Activated naive CD4-positive, alpha-beta T cell treated with anti-CD3 and anti-CD28 coated beads, Interleukin-2, amount 50 U/mL, for 72 hours (primary cell): ENCODE measurements at regions not wholly inside any gene's neighbourhood (a gene's known extent, or its start where the extent isn't known, plus 50 kb on each side); places are given as distances from the start of the nearest gene placed in this dataset.

Experiments
- ATAC-seq, 2 donors: fragments of 150-1000 bp; cut with Tn5 transposase; 2 replicates each; pipeline ENCODE4 v1.10.0; 2021; ENCODE audit warnings: mild to moderate bottlenecking in 2 of 2, moderate library complexity in 2 of 2
- DNase-seq, 2 donors: peaks; one replicate each; pipeline ENCODE4 v3.0.0; 2021 to 2022; ENCODE audit warnings: low spot score in 2 of 2
- H3K27ac Mint-ChIP-seq, 2 donors: one replicate each; pipeline ENCODE4 v1.8.0; 2022; ENCODE audit warnings: mild to moderate bottlenecking in 2 of 2, mixed read lengths in 2 of 2
- H3K36me3 Mint-ChIP-seq, 2 donors: one replicate each; pipeline ENCODE4 v1.8.0; 2022; ENCODE audit warnings: mixed read lengths in 2 of 2
- H3K9me3 Mint-ChIP-seq, 2 donors: one replicate each; pipeline ENCODE4 v1.8.0; 2022; ENCODE audit warnings: mixed read lengths in 2 of 2

GRCh38 chr4:119745351-119745750, 116.7 kb upstream of the PDE5A start:
- no peak overlapping the region for H3K27ac Mint-ChIP-seq
- DNase-seq (no peak), ATAC-seq (no peak)
- H3K9me3 Mint-ChIP-seq: no peaks in the 10 kb centered on the region
- H3K36me3 Mint-ChIP-seq: no peaks in the 10 kb centered on the region

DNA sequence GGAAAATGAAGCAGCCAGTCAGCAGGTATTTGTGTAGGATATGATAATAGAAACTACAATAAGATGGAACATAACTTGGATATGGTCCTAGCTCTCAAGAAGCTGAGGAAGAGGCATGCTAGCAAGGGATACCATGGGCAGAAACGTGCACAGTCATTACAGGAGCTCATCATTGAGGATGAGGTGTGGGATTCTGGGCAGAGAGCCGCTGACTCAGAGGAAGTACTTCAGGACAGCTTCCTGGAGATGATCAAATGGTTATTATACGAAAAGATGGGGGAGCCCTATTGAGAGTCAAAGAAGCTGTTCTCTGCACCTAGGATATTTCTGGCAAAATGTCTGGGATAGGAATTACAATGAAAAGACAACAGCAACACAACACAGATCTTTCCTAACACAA, 116.0 kb upstream of the PDE5A start:
- no peak for ATAC-seq
- Mint-ChIP-seq H3K36me3 (no peaks in the 10 kb centered on the region), H3K9me3 (no peaks in the 10 kb centered on the region), H3K27ac (no peak overlapping the region)
- DNase-seq: no peak

DNA sequence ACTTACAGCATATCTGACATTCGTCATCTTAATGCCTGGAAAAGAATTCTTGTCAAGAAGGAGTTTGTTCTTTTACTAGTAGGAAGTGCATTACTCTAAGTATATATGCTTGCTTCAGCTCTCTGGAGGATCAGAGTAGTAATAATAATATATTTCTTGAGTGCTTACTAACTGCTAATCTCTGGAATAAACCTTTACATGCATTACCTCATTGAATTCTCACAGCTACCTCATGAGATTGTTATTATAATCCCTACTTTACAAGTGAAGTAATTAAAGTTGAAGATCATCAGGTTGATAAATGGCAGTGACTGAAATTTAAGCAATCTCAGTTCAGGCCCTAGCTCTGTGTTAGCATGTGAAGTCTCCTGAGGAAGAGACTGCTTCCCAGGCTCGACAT, 115.0 kb upstream of the PDE5A start:
- H3K27ac Mint-ChIP-seq: no peak overlapping the region
- H3K9me3 Mint-ChIP-seq: no peaks in the 10 kb centered on the region
- ATAC-seq: no peak
- DNase-seq: no peak
- H3K36me3 Mint-ChIP-seq: no peaks in the 10 kb centered on the region

DNA sequence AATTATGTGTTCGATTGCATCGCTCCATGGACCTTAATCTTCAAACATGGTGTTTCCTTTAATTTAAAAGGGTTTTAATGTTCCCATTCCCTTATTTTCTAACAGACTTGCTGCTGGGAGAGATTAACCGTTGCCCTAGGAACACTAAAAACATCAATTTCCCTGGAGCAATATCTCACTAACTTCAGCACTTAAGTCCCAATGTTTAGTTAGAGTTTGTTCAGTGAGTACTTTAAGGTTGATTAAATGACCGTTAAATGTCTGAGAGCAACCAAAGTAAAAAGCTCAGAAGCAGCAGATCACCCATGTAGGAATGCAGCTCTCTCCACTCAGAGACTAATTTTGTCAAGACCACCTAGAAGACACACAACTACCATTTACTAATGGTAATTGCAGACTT, 111.2 kb upstream of the PDE5A start:
- no peak for DNase-seq
- no peaks in the 10 kb centered on the region for H3K36me3 Mint-ChIP-seq

DNA sequence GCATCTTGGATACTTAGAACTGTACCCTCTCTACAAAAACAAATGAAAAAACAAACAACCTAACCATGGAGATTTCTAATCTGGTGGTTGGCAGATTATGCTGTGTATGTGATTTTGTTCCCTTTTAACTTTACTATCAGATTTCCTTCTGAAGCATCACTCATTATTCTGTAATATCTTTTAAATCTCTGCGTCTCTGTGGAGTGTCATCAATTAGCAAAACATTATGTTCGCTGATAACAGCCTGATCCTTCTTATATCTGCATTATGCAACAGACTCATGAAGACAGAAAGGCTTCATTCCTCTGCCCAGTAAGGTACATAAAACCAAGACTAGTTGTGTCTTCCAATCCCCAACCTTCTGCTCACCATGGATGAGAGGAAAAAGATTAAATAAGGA, 110.3 kb upstream of the PDE5A start:
- Mint-ChIP-seq H3K27ac (no peak overlapping the region), H3K9me3 (no peaks in the 10 kb centered on the region), H3K36me3 (no peaks in the 10 kb centered on the region)
- ATAC-seq (no peak), DNase-seq (no peak)

More for the DNA sequence above, 111.2 kb upstream of the PDE5A start:
- no peaks in the 10 kb centered on the region for H3K9me3 Mint-ChIP-seq
- no peak for ATAC-seq
- H3K27ac Mint-ChIP-seq: no peak overlapping the region

DNA sequence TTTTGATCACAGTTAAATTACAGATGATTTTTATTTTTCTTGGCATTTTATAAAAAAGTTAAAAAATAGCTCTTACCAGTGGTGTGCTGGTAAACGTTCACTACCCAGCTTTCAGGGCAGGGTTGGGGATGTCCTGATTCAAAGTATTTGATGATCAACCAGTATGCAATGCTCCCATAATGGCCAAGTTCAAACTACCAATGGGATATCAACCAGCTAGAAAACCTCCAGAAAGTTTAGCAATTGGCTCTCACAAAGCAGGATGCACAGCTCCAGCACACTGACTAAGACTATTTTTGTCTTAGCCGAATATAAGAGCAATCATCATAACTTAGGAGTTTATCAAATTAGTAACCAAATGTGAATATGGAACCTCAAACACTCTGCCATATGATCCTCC, 108.0 kb upstream of the PDE5A start:
- DNase-seq (no peak), ATAC-seq (no peak)
- Mint-ChIP-seq H3K27ac (no peak overlapping the region), H3K9me3 (no peaks in the 10 kb centered on the region), H3K36me3 (no peaks in the 10 kb centered on the region)

DNA sequence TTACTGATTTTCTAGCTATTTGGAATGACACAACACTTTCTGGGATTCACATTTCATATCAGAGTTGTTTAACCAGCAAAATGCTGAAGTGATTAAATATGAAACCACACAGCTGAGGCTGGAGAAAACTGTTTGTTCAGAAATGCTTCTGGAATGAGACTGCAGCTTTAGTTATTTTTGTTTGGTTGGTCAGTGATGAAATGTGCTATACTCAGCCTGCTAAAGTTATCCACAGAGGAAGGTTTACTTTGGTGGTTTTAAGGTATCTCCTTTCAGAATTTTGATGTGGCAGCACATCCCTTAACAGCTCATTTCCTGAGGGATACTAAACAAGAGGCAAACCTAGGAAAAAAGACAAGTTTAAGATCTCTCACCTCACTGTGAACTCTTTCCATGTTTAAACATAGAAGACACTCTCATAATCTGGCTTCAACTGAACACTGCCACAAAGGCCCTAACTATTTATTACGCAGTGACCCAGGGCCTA, 106.6 kb upstream of the PDE5A start:
- DNase-seq (no peak), ATAC-seq (no peak)
- Mint-ChIP-seq H3K36me3 (no peaks in the 10 kb centered on the region), H3K9me3 (no peaks in the 10 kb centered on the region), H3K27ac (no peak overlapping the region)

- ATAC-seq (no peak), DNase-seq (no peak)
- no peak overlapping the region for H3K27ac Mint-ChIP-seq
- H3K9me3 Mint-ChIP-seq: no peaks in the 10 kb centered on the region
- H3K36me3 Mint-ChIP-seq: no peaks in the 10 kb centered on the region
These were observed 104.8 kb upstream of the PDE5A start for GRCh38 chr4:119733431-119733830.

- ATAC-seq (no peak), DNase-seq (no peak)
- no peak overlapping the region for H3K27ac Mint-ChIP-seq
- no peaks in the 10 kb centered on the region for H3K9me3 Mint-ChIP-seq
- H3K36me3 Mint-ChIP-seq: no peaks in the 10 kb centered on the region
These were observed 103.2 kb upstream of the PDE5A start for GRCh38 chr4:119731778-119732177.

DNA sequence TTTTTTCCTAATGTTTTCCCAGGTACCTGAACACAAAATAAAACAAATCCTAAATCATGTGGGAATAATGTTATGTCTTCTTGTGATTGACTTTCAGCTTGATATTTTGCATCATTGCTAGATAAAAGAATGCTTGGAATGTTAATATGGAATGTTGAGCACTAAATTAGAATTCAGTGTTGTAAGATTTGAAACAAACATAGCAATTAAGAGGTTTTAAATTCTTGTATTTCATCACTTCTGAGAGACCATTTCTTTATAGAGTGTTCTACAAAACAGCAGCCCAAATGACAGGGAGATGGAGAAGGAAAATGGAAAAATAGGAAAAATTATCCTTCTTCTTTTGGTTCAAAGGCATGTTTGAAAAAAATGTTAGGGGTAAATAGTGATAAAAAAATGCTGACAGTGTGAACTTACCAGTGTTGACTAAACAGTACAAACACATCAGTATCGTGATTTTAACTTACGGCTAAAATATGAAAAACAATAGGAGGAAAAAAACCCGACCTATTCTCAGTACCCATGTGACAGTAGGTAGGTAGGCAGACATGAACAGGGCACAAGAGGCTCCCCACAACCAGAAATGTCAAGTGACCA, 102.6 kb upstream of the PDE5A start:
- H3K9me3 Mint-ChIP-seq: no peaks in the 10 kb centered on the region
- DNase-seq: no peak
- ATAC-seq: no peak
- no peaks in the 10 kb centered on the region for H3K36me3 Mint-ChIP-seq
- no peak overlapping the region for H3K27ac Mint-ChIP-seq

DNA sequence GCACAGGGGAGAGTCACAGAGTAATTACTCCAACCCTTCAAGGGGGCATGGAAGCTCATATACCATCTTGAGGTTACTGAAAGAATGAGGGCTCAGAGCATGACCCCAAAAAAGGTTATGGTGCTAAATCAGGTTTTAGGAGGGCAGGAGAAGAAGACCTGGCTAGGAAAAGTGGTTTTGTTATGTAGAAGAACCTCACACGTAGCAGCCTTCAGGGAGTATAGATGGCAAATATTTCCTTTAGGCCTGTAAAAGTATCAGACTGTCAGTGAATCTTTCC, 102.0 kb upstream of the PDE5A start:
- DNase-seq (no peak), ATAC-seq (no peak)
- H3K9me3 Mint-ChIP-seq: no peaks in the 10 kb centered on the region
- H3K27ac Mint-ChIP-seq: no peak overlapping the region
- H3K36me3 Mint-ChIP-seq: no peaks in the 10 kb centered on the region

GRCh38 chr4:119729835-119730670, 101.4 kb upstream of the PDE5A start:
- Mint-ChIP-seq H3K9me3 (no peaks in the 10 kb centered on the region), H3K36me3 (no peaks in the 10 kb centered on the region), H3K27ac (no peak overlapping the region)
- no peak for ATAC-seq
- no peak for DNase-seq

DNA sequence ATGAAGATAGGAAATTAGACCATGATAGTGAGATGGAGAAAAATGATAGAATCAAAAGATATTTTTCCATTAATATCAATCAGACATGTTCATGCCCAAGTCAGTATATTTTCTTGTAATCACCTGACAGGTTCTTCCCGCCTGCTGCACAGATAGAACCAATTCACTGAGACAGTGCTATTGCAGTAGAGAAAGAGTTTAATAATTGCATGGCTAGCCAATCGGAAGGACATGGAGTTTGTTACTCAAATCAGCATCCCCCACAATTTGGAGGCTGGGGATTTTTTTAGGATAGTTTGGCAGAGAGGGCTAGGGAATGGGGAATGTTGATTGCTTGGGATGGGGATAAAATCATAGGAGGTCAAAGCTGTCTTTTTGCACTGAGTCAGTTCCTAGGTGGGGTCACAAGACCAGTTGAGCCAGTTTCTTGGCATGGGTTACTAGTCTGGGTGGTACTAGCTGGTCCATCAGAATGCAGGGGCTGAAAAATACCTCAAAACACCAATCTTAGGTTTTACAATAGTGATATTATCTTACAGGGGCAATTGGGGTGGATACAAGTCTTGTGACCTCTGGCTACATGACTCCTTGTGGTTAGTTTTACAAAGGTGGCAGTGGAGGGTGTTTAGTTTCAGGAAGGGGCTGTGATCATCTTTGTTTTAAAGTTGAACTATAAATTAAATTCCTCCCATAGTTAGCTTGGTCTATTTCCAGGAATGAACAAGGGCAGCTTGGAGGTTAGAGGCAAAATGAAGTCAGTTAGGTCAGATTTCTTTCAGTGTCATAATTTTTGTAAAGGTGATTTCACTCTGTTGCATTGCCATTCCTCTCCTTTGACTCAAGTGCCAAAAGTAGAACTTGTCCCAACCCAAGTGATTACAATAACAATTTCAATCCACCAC, 100.3 kb upstream of the PDE5A start:
- Mint-ChIP-seq H3K27ac (no peak overlapping the region), H3K36me3 (no peaks in the 10 kb centered on the region), H3K9me3 (no peaks in the 10 kb centered on the region)
- no peak for ATAC-seq
- no peak for DNase-seq

DNA sequence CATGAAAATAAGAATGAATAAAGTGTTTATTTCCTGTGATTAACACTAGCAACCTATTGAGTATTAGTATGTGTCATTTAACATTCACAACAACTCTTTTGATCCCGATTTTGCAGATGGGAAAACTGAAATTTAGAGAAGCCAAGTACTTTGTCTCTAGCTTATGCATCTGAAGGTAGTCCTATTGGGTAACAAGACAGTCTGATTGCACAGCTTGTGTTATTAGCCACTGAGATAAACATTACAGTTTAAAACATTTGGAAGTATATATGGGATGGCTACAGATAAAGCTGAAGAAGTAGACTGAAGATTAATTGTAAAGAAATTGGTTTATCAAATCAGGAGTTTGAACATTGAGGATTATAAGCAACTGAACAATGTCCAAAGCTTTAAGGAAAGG, 99.6 kb upstream of the PDE5A start:
- Mint-ChIP-seq H3K36me3 (no peaks in the 10 kb centered on the region), H3K9me3 (no peaks in the 10 kb centered on the region), H3K27ac (no peak overlapping the region)
- no peak for ATAC-seq
- no peak for DNase-seq

GRCh38 chr4:119726505-119726904, 97.9 kb upstream of the PDE5A start:
- ATAC-seq (no peak), DNase-seq (no peak)
- H3K27ac Mint-ChIP-seq: no peak overlapping the region
- no peaks in the 10 kb centered on the region for H3K36me3 Mint-ChIP-seq
- H3K9me3 Mint-ChIP-seq: no peaks in the 10 kb centered on the region

GRCh38 chr4:119725688-119726330, 97.2 kb upstream of the PDE5A start:
- H3K27ac Mint-ChIP-seq: no peak overlapping the region
- H3K36me3 Mint-ChIP-seq: no peaks in the 10 kb centered on the region
- DNase-seq (no peak), ATAC-seq (no peak)
- H3K9me3 Mint-ChIP-seq: no peaks in the 10 kb centered on the region

- H3K9me3 Mint-ChIP-seq: no peaks in the 10 kb centered on the region
- DNase-seq (no peak), ATAC-seq (no peak)
- no peak overlapping the region for H3K27ac Mint-ChIP-seq
- H3K36me3 Mint-ChIP-seq: no peaks in the 10 kb centered on the region
These were observed 96.4 kb upstream of the PDE5A start for GRCh38 chr4:119725011-119725410.
